ENCODE measurements at regions not wholly inside any gene's neighbourhood (a gene's known extent, or its start where the extent isn't known, plus 50 kb on each side); places are given as distances from the start of the nearest gene placed in this dataset.

GRCh38 chr14:98069712-98070171 lies 1202.3 kb downstream of the BCL11B start:
- no peaks in the 10 kb centered on the region for H3K36me3 ChIP-seq (ENCODE audit: control insufficient read depth in 1 of 2, insufficient read depth in 2 of 2, low read length in 2 of 2)
- no peaks in the 10 kb centered on the region for H3K27me3 ChIP-seq (ENCODE audit: low read depth, low read length)
- H3K4me3 ChIP-seq (ENCODE audit: low read depth in 1 of 2, low read length in 2 of 2): no peak overlapping the region
- no peaks in the 10 kb centered on the region for H3K4me1 ChIP-seq (ENCODE audit: control insufficient read depth in 1 of 2, insufficient read depth in 2 of 2, low read length in 2 of 2)
- no peak overlapping the region for H3K27ac ChIP-seq (ENCODE audit: low read length)
- H3K9me3 ChIP-seq (ENCODE audit: control insufficient read depth in 1 of 2, low read length in 2 of 2): no peaks in the 10 kb centered on the region

GRCh38 chr14:98070536-98070935 lies 1201.5 kb downstream of the BCL11B start:
- Histone ChIP-seq H3K36me3 (ENCODE audit: control insufficient read depth in 1 of 2, insufficient read depth in 2 of 2, low read length in 2 of 2) (no peaks in the 10 kb centered on the region), H3K4me1 (ENCODE audit: control insufficient read depth in 1 of 2, insufficient read depth in 2 of 2, low read length in 2 of 2) (no peaks in the 10 kb centered on the region), H3K4me3 (ENCODE audit: low read depth in 1 of 2, low read length in 2 of 2) (no peak overlapping the region), H3K27ac (ENCODE audit: low read length) (no peak overlapping the region), H3K27me3 (ENCODE audit: low read depth, low read length) (no peaks in the 10 kb centered on the region), H3K9me3 (ENCODE audit: control insufficient read depth in 1 of 2, low read length in 2 of 2) (no peaks in the 10 kb centered on the region)

GRCh38 chr14:98074111-98074510 lies 1197.9 kb downstream of the BCL11B start:
- no peak overlapping the region for H3K4me3 ChIP-seq (ENCODE audit: low read depth in 1 of 2, low read length in 2 of 2)
- no peaks in the 10 kb centered on the region for H3K27me3 ChIP-seq (ENCODE audit: low read depth, low read length)
- H3K9me3 ChIP-seq (ENCODE audit: control insufficient read depth in 1 of 2, low read length in 2 of 2): no peaks in the 10 kb centered on the region
- H3K36me3 ChIP-seq (ENCODE audit: control insufficient read depth in 1 of 2, insufficient read depth in 2 of 2, low read length in 2 of 2): no peaks in the 10 kb centered on the region
- H3K4me1 ChIP-seq (ENCODE audit: control insufficient read depth in 1 of 2, insufficient read depth in 2 of 2, low read length in 2 of 2): no peaks in the 10 kb centered on the region
- no peak overlapping the region for H3K27ac ChIP-seq (ENCODE audit: low read length)

- Histone ChIP-seq H3K4me1 (ENCODE audit: control insufficient read depth in 1 of 2, insufficient read depth in 2 of 2, low read length in 2 of 2) (no peaks in the 10 kb centered on the region), H3K27ac (ENCODE audit: low read length) (no peak overlapping the region)
Measured at GRCh38 chr14:98077176-98077575, 1194.8 kb downstream of the BCL11B start.

GRCh38 chr14:98082833-98083232 lies 1189.2 kb downstream of the BCL11B start:
- Histone ChIP-seq H3K27me3 (ENCODE audit: low read depth, low read length) (no peaks in the 10 kb centered on the region), H3K4me3 (ENCODE audit: low read depth in 1 of 2, low read length in 2 of 2) (no peak overlapping the region), H3K27ac (ENCODE audit: low read length) (no peak overlapping the region)

More at GRCh38 chr14:98077176-98077575, 1194.8 kb downstream of the BCL11B start:
- Histone ChIP-seq H3K27me3 (ENCODE audit: low read depth, low read length) (no peaks in the 10 kb centered on the region), H3K36me3 (ENCODE audit: control insufficient read depth in 1 of 2, insufficient read depth in 2 of 2, low read length in 2 of 2) (no peaks in the 10 kb centered on the region), H3K4me3 (ENCODE audit: low read depth in 1 of 2, low read length in 2 of 2) (no peak overlapping the region), H3K9me3 (ENCODE audit: control insufficient read depth in 1 of 2, low read length in 2 of 2) (no peaks in the 10 kb centered on the region)

GRCh38 chr14:98085751-98086150 lies 1186.2 kb downstream of the BCL11B start:
- Histone ChIP-seq H3K27ac (ENCODE audit: low read length) (no peak overlapping the region), H3K36me3 (ENCODE audit: control insufficient read depth in 1 of 2, insufficient read depth in 2 of 2, low read length in 2 of 2) (no peaks in the 10 kb centered on the region), H3K27me3 (ENCODE audit: low read depth, low read length) (no peaks in the 10 kb centered on the region), H3K4me1 (ENCODE audit: control insufficient read depth in 1 of 2, insufficient read depth in 2 of 2, low read length in 2 of 2) (no peaks in the 10 kb centered on the region), H3K9me3 (ENCODE audit: control insufficient read depth in 1 of 2, low read length in 2 of 2) (no peaks in the 10 kb centered on the region), H3K4me3 (ENCODE audit: low read depth in 1 of 2, low read length in 2 of 2) (no peak overlapping the region)

More at GRCh38 chr14:98082833-98083232, 1189.2 kb downstream of the BCL11B start:
- Histone ChIP-seq H3K4me1 (ENCODE audit: control insufficient read depth in 1 of 2, insufficient read depth in 2 of 2, low read length in 2 of 2) (no peaks in the 10 kb centered on the region), H3K36me3 (ENCODE audit: control insufficient read depth in 1 of 2, insufficient read depth in 2 of 2, low read length in 2 of 2) (no peaks in the 10 kb centered on the region), H3K9me3 (ENCODE audit: control insufficient read depth in 1 of 2, low read length in 2 of 2) (no peaks in the 10 kb centered on the region)

- no peak overlapping the region for H3K27ac ChIP-seq (ENCODE audit: low read length)
- H3K4me1 ChIP-seq (ENCODE audit: control insufficient read depth in 1 of 2, insufficient read depth in 2 of 2, low read length in 2 of 2): no peaks in the 10 kb centered on the region
Measured at GRCh38 chr14:98093111-98093510, 1178.9 kb downstream of the BCL11B start.

GRCh38 chr14:98099527-98099926 lies 1172.5 kb downstream of the BCL11B start:
- peaks cover 0 to 3% of the 10 kb centered on the region in 2 donors for H3K9me3 ChIP-seq (ENCODE audit: control insufficient read depth in 1 of 2, low read length in 2 of 2)
- H3K4me1 ChIP-seq (ENCODE audit: control insufficient read depth in 1 of 2, insufficient read depth in 2 of 2, low read length in 2 of 2): no peaks in the 10 kb centered on the region
- no peaks in the 10 kb centered on the region for H3K27me3 ChIP-seq (ENCODE audit: low read depth, low read length)
- H3K4me3 ChIP-seq (ENCODE audit: low read depth in 1 of 2, low read length in 2 of 2): no peak overlapping the region
- no peaks in the 10 kb centered on the region for H3K36me3 ChIP-seq (ENCODE audit: control insufficient read depth in 1 of 2, insufficient read depth in 2 of 2, low read length in 2 of 2)
- H3K27ac ChIP-seq (ENCODE audit: low read length): no peak overlapping the region

More at GRCh38 chr14:98093111-98093510, 1178.9 kb downstream of the BCL11B start:
- peaks cover 0 to 3% of the 10 kb centered on the region in 2 donors for H3K9me3 ChIP-seq (ENCODE audit: control insufficient read depth in 1 of 2, low read length in 2 of 2)
- no peak overlapping the region for H3K4me3 ChIP-seq (ENCODE audit: low read depth in 1 of 2, low read length in 2 of 2)
- H3K36me3 ChIP-seq (ENCODE audit: control insufficient read depth in 1 of 2, insufficient read depth in 2 of 2, low read length in 2 of 2): no peaks in the 10 kb centered on the region
- H3K27me3 ChIP-seq (ENCODE audit: low read depth, low read length): no peaks in the 10 kb centered on the region

GRCh38 chr14:98101323-98101722 lies 1170.7 kb downstream of the BCL11B start:
- no peak overlapping the region for H3K27ac ChIP-seq (ENCODE audit: low read length)
- H3K27me3 ChIP-seq (ENCODE audit: low read depth, low read length): no peaks in the 10 kb centered on the region
- H3K4me1 ChIP-seq (ENCODE audit: control insufficient read depth in 1 of 2, insufficient read depth in 2 of 2, low read length in 2 of 2): no peaks in the 10 kb centered on the region
- H3K4me3 ChIP-seq (ENCODE audit: low read depth in 1 of 2, low read length in 2 of 2): no peak overlapping the region
- no peaks in the 10 kb centered on the region for H3K9me3 ChIP-seq (ENCODE audit: control insufficient read depth in 1 of 2, low read length in 2 of 2)
- H3K36me3 ChIP-seq (ENCODE audit: control insufficient read depth in 1 of 2, insufficient read depth in 2 of 2, low read length in 2 of 2): no peaks in the 10 kb centered on the region

GRCh38 chr14:98103705-98104104 lies 1168.3 kb downstream of the BCL11B start:
- Histone ChIP-seq H3K4me1 (ENCODE audit: control insufficient read depth in 1 of 2, insufficient read depth in 2 of 2, low read length in 2 of 2) (no peaks in the 10 kb centered on the region), H3K27ac (ENCODE audit: low read length) (no peak overlapping the region), H3K4me3 (ENCODE audit: low read depth in 1 of 2, low read length in 2 of 2) (no peak overlapping the region), H3K36me3 (ENCODE audit: control insufficient read depth in 1 of 2, insufficient read depth in 2 of 2, low read length in 2 of 2) (no peaks in the 10 kb centered on the region), H3K27me3 (ENCODE audit: low read depth, low read length) (no peaks in the 10 kb centered on the region), H3K9me3 (ENCODE audit: control insufficient read depth in 1 of 2, low read length in 2 of 2) (no peaks in the 10 kb centered on the region)

- H3K27me3 ChIP-seq (ENCODE audit: low read depth, low read length): no peaks in the 10 kb centered on the region
- no peaks in the 10 kb centered on the region for H3K9me3 ChIP-seq (ENCODE audit: control insufficient read depth in 1 of 2, low read length in 2 of 2)
- H3K36me3 ChIP-seq (ENCODE audit: control insufficient read depth in 1 of 2, insufficient read depth in 2 of 2, low read length in 2 of 2): no peaks in the 10 kb centered on the region
- H3K27ac ChIP-seq (ENCODE audit: low read length): no peak overlapping the region
- no peaks in the 10 kb centered on the region for H3K4me1 ChIP-seq (ENCODE audit: control insufficient read depth in 1 of 2, insufficient read depth in 2 of 2, low read length in 2 of 2)
- H3K4me3 ChIP-seq (ENCODE audit: low read depth in 1 of 2, low read length in 2 of 2): no peak overlapping the region
Measured at GRCh38 chr14:98109326-98109725, 1162.7 kb downstream of the BCL11B start.

GRCh38 chr14:98112194-98112780 lies 1159.7 kb downstream of the BCL11B start:
- Histone ChIP-seq H3K36me3 (ENCODE audit: control insufficient read depth in 1 of 2, insufficient read depth in 2 of 2, low read length in 2 of 2) (no peaks in the 10 kb centered on the region), H3K27me3 (ENCODE audit: low read depth, low read length) (no peaks in the 10 kb centered on the region), H3K27ac (ENCODE audit: low read length) (no peak overlapping the region), H3K9me3 (ENCODE audit: control insufficient read depth in 1 of 2, low read length in 2 of 2) (no peaks in the 10 kb centered on the region), H3K4me1 (ENCODE audit: control insufficient read depth in 1 of 2, insufficient read depth in 2 of 2, low read length in 2 of 2) (no peaks in the 10 kb centered on the region), H3K4me3 (ENCODE audit: low read depth in 1 of 2, low read length in 2 of 2) (no peak overlapping the region)

Data from muscle layer of duodenum (tissue), 2 donors.